Inflammatory macrophage (primary cell): ENCODE measurements at regions not wholly inside any gene's neighbourhood (a gene's known extent, or its start where the extent isn't known, plus 50 kb on each side); places are given as distances from the start of the nearest gene placed in this dataset.
"Not testable (repeated sequence)": the region's sequence is repeated elsewhere in the genome, so short reads cannot be mapped to it uniquely, and the experiment has no call there.

Experiments used
- DNase-seq, 2 donors: peaks; one replicate each; pipeline ENCODE4 v3.0.0-alpha.2; 2020 to 2022

GRCh38 chr1:14140831-14141401 lies 440.9 kb downstream of the PRDM2 start:
- DNase-seq = no peak

GRCh38 chr1:14141656-14142055 lies 441.7 kb downstream of the PRDM2 start:
- no peak for DNase-seq

GRCh38 chr1:14142397-14143100 lies 442.6 kb downstream of the PRDM2 start:
- DNase-seq = no peak

GRCh38 chr1:14143777-14144176 lies 443.8 kb downstream of the PRDM2 start:
- DNase-seq = no peak

- no peak for DNase-seq
Observed at GRCh38 chr1:14148526-14148925, 448.5 kb downstream of the PRDM2 start.

- no peak for DNase-seq
Observed at GRCh38 chr1:14149431-14149830, 449.1 kb upstream of the KAZN start.

GRCh38 chr1:14156543-14156942 lies 441.9 kb upstream of the KAZN start:
- no peak for DNase-seq

- no peak for DNase-seq
Observed at GRCh38 chr1:14160781-14161180, 437.7 kb upstream of the KAZN start.

GRCh38 chr1:14163246-14163645 lies 435.2 kb upstream of the KAZN start:
- DNase-seq = no peak

GRCh38 chr1:14165371-14165801 lies 433.1 kb upstream of the KAZN start:
- DNase-seq = no peak

- DNase-seq = no peak
Observed at GRCh38 chr1:14167884-14168283, 430.6 kb upstream of the KAZN start.

- DNase-seq = no peak
Observed at GRCh38 chr1:14168326-14169063, 430.0 kb upstream of the KAZN start.

GRCh38 chr1:14173598-14173997 lies 424.9 kb upstream of the KAZN start:
- DNase-seq = no peak

- not testable (repeated sequence) for DNase-seq
Observed at GRCh38 chr1:14177866-14178265, 420.6 kb upstream of the KAZN start.

GRCh38 chr1:14180738-14181137 lies 417.7 kb upstream of the KAZN start:
- no peak for DNase-seq

- DNase-seq = no peak
Observed at GRCh38 chr1:14181191-14181795, 417.2 kb upstream of the KAZN start.

GRCh38 chr1:14182856-14183255 lies 415.6 kb upstream of the KAZN start:
- no peak for DNase-seq

GRCh38 chr1:14183329-14183728 lies 415.2 kb upstream of the KAZN start:
- no peak for DNase-seq

- no peak for DNase-seq
Observed at GRCh38 chr1:14184454-14184853, 414.0 kb upstream of the KAZN start.

- DNase-seq = no peak
Observed at GRCh38 chr1:14189381-14189780, 409.1 kb upstream of the KAZN start.

GRCh38 chr1:14190508-14190907 lies 408.0 kb upstream of the KAZN start:
- no peak for DNase-seq

- DNase-seq = no peak
Observed at GRCh38 chr1:14194511-14194910, 404.0 kb upstream of the KAZN start.

GRCh38 chr1:14205066-14205465 lies 393.4 kb upstream of the KAZN start:
- no peak for DNase-seq

- no peak for DNase-seq
Observed at GRCh38 chr1:14215151-14215550, 383.3 kb upstream of the KAZN start.
